ENCODE measurements at regions not wholly inside any gene's neighbourhood (a gene's known extent, or its start where the extent isn't known, plus 50 kb on each side); places are given as distances from the start of the nearest gene placed in this dataset.

GRCh38 chr1:157371826-157372225 lies 180.5 kb downstream of the FCRL5 start:
- no peak for TF ChIP-seq CTCF (IDR thresholded peaks at IDR 0.05; ENCODE audit: low read depth, low read length)
- no peak for TF ChIP-seq EZH2phosphoT487 (IDR thresholded peaks at IDR 0.05; ENCODE audit: low read depth)

All from OCI-LY3 (cell line).